ENCODE measurements at regions not wholly inside any gene's neighbourhood (a gene's known extent, or its start where the extent isn't known, plus 50 kb on each side); places are given as distances from the start of the nearest gene placed in this dataset.

DNA sequence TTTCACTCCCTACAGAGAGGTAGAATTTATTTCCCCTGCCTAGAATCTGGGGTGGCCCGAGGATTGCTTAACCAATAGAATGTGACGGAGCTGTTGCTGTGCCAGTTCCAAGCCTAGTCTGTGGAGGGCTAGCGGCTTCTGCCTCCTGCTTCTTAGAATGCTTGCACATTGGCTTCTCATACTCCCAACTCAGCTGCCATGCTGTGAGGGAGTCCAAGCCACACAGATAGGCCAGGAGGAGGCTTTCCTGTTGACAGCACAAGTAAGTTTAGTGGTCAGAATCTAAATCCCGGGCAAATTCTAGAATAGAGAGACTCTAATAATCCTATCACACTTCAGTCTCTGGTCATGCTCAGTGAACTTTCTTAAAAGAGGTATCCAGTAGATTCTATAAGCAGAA lies 57.5 kb upstream of the SNRPB2 start:
- TF ChIP-seq CTCF (IDR thresholded peaks at IDR 0.05) (no peak), MXI1 (IDR thresholded peaks at IDR 0.05; ENCODE audit: low read depth, low read length) (no peak), JUND (IDR thresholded peaks at IDR 0.05) (no peak), FOXM1 (IDR thresholded peaks at IDR 0.05; ENCODE audit: low read depth) (no peak), EZH2phosphoT487 (IDR thresholded peaks at IDR 0.05; ENCODE audit: borderline replicate concordance, low read depth) (no peak), SIN3A (IDR thresholded peaks at IDR 0.05; ENCODE audit: borderline replicate concordance, low read depth, low read length) (no peak), RFX5 (IDR thresholded peaks at IDR 0.05; ENCODE audit: low read length) (no peak), EP300 (IDR thresholded peaks at IDR 0.05; ENCODE audit: borderline replicate concordance in 1 of 2, low read depth in 1 of 2, low read length in 1 of 2) (no peak), RAD21 (IDR thresholded peaks at IDR 0.05; ENCODE audit: low read length) (no peak), RCOR1 (IDR thresholded peaks at IDR 0.05; ENCODE audit: low read length) (no peak), TAF1 (IDR thresholded peaks at IDR 0.05; ENCODE audit: borderline replicate concordance, low read depth, low read length) (no peak)
- TF ChIP-seq, protein P1, sequence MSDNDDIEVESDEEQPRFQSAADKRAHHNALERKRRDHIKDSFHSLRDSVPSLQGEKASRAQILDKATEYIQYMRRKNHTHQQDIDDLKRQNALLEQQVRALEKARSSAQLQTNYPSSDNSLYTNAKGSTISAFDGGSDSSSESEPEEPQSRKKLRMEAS (IDR thresholded peaks at IDR 0.05; ENCODE audit: low read depth) = no peak
- TF ChIP-seq, protein P2, sequence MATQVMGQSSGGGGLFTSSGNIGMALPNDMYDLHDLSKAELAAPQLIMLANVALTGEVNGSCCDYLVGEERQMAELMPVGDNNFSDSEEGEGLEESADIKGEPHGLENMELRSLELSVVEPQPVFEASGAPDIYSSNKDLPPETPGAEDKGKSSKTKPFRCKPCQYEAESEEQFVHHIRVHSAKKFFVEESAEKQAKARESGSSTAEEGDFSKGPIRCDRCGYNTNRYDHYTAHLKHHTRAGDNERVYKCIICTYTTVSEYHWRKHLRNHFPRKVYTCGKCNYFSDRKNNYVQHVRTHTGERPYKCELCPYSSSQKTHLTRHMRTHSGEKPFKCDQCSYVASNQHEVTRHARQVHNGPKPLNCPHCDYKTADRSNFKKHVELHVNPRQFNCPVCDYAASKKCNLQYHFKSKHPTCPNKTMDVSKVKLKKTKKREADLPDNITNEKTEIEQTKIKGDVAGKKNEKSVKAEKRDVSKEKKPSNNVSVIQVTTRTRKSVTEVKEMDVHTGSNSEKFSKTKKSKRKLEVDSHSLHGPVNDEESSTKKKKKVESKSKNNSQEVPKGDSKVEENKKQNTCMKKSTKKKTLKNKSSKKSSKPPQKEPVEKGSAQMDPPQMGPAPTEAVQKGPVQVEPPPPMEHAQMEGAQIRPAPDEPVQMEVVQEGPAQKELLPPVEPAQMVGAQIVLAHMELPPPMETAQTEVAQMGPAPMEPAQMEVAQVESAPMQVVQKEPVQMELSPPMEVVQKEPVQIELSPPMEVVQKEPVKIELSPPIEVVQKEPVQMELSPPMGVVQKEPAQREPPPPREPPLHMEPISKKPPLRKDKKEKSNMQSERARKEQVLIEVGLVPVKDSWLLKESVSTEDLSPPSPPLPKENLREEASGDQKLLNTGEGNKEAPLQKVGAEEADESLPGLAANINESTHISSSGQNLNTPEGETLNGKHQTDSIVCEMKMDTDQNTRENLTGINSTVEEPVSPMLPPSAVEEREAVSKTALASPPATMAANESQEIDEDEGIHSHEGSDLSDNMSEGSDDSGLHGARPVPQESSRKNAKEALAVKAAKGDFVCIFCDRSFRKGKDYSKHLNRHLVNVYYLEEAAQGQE (IDR thresholded peaks at IDR 0.05; ENCODE audit: low read depth, low read length) = no peak

Data from SK-N-SH (cell line).